K562 (cell line): ENCODE measurements at regions not wholly inside any gene's neighbourhood (a gene's known extent, or its start where the extent isn't known, plus 50 kb on each side); places are given as distances from the start of the nearest gene placed in this dataset.

Experiments
- ARID3B ChIP-seq: fragments of 250-450 bp; sonication (Bioruptor Pico); IDR thresholded peaks from 2 replicates; pipeline ENCODE4 v1.4.0; 2020; ENCODE audit warnings: borderline replicate concordance
- BRF1 ChIP-seq: IDR thresholded peaks from 3 replicates; pipeline ENCODE4 v1.6.1; 2011; ENCODE audit warnings: borderline replicate concordance, mild to moderate bottlenecking; ENCODE audit not compliant: insufficient read length; ENCODE audit errors: extremely low read depth
- CBFB ChIP-seq: sonication (generic); formaldehyde crosslinking; IDR thresholded peaks from 2 replicates; pipeline ENCODE4 v1.4.0; 2020; ENCODE audit warnings: mild to moderate bottlenecking, missing genetic modification reagents
- CEBPZ ChIP-seq: fragments of 150-350 bp; IDR thresholded peaks from 2 replicates; pipeline ENCODE4 v1.6.1; 2014; ENCODE audit warnings: low read depth, mild to moderate bottlenecking, low read length, borderline replicate concordance
- DLX4 ChIP-seq: fragments of 250-450 bp; sonication (Bioruptor Pico); IDR thresholded peaks from 2 replicates; pipeline ENCODE4 v1.6.1; 2021; ENCODE audit warnings: mild to moderate bottlenecking
- ELF1 ChIP-seq: fragments of 200-800 bp; sonication (Bioruptor generic); IDR thresholded peaks from 2 replicates; pipeline ENCODE4 v1.6.1; 2016; ENCODE audit warnings: missing genetic modification characterization, missing compliant biosample characterization
- HMGN3 ChIP-seq: IDR thresholded peaks from 2 replicates; pipeline ENCODE4 v1.6.1; 2011; ENCODE audit warnings: borderline replicate concordance, low read depth, mild to moderate bottlenecking, mixed read lengths, low read length; ENCODE audit not compliant: insufficient read length; ENCODE audit errors: extremely low read depth
- MIER1 ChIP-seq: fragments of 450-650 bp; IDR thresholded peaks from 2 replicates; pipeline ENCODE4 v1.6.1; 2016; ENCODE audit warnings: antibody characterized with exemption, mild to moderate bottlenecking, low read depth
- MLX ChIP-seq, 2 experiments: fragments of 450-650 bp in 1 of 2; sonication (generic) in 1 of 2; formaldehyde crosslinking; conservative IDR thresholded peaks; 2 replicates each; pipeline versions ENCODE4 v1.4.0 to v1.8.1; 2020 to 2022; ENCODE audit warnings: mild to moderate bottlenecking in 1 of 2, missing genetic modification reagents in 1 of 2
- RBM17 ChIP-seq: fragments of 200-400 bp; formaldehyde crosslinking; IDR thresholded peaks from 2 replicates; pipeline ENCODE4 v1.6.1; 2017; ENCODE audit warnings: low read depth, mild to moderate bottlenecking, low read length, borderline replicate concordance
- TEAD4 ChIP-seq, 2 experiments: sonication (generic) in 1 of 2; formaldehyde crosslinking in 1 of 2; IDR thresholded peaks; 2 replicates each; pipeline versions ENCODE4 v1.6.1 to v1.8.0; 2012 to 2022; ENCODE audit warnings: borderline replicate concordance in 1 of 2, inconsistent platforms in 1 of 2, low read length in 1 of 2, mild to moderate bottlenecking in 1 of 2, missing genetic modification reagents in 1 of 2
- UBTF ChIP-seq, 2 experiments: IDR thresholded peaks; 2 replicates each; pipeline ENCODE4 v1.6.1; 2012; ENCODE audit warnings: improper control_type of control experiment in 2 of 2, low read depth in 2 of 2, low read length in 2 of 2, borderline replicate concordance in 1 of 2
- ZBTB17 ChIP-seq: fragments of 450-650 bp; formaldehyde crosslinking; IDR thresholded peaks from 2 replicates; pipeline ENCODE4 v1.4.0; 2020; ENCODE audit warnings: mild to moderate bottlenecking
- ZBTB34 ChIP-seq: fragments of 250-450 bp; sonication (Bioruptor Pico); IDR thresholded peaks from 2 replicates; pipeline ENCODE4 v1.8.0; 2021; ENCODE audit warnings: mild to moderate bottlenecking, moderate library complexity
- ZNF184 ChIP-seq: sonication (generic); formaldehyde crosslinking; IDR thresholded peaks from 2 replicates; pipeline ENCODE4 v1.5.0; 2020; ENCODE audit warnings: missing genetic modification reagents
- ZNF316 ChIP-seq: fragments of 450-650 bp; IDR thresholded peaks from 2 replicates; pipeline ENCODE4 v1.6.1; 2016
- ZNF384 ChIP-seq: IDR thresholded peaks from 2 replicates; pipeline ENCODE4 v1.6.1; 2012; ENCODE audit warnings: low read depth, low read length, improper control_type of control experiment

GRCh38 chr12:124487834-124488165 is 79.6 kb downstream of the NCOR2 start (continued):
- TF ChIP-seq CEBPZ (no peak), UBTF (IDR thresholded peaks at IDR 0.05; ENCODE audit: borderline replicate concordance in 1 of 2, low read depth in 2 of 2, low read length in 2 of 2) (0 out of 4 replicates have a peak, but pooled peaks of 1 of the 2 experiments have one; percentile 20), CBFB (CRISPR knock-in tag) (no peak), HMGN3 (no peak), ELF1 (no peak), ZNF316 (no peak), RBM17 (no peak), ZBTB34 (CRISPR knock-in tag) (no peak), MIER1 (no peak), ZNF384 (0 out of 2 replicates have a peak, but pooled peaks have one; percentile 28), ARID3B (CRISPR knock-in tag) (no peak), ZBTB17 (peak; percentile 98), MLX (CRISPR knock-in tag; conservative IDR thresholded peaks at IDR 0.05) (no peak), BRF1 (no peak), TEAD4 (IDR thresholded peaks at IDR 0.05; ENCODE audit: low read length) (peak; percentile 5; the same call in 1 of the 2 replicates), TEAD4 (CRISPR knock-in tag; IDR thresholded peaks at IDR 0.05; ENCODE audit: borderline replicate concordance) (no peak), ZNF184 (CRISPR knock-in tag) (no peak), DLX4 (CRISPR knock-in tag) (no peak)
